Choroid plexus epithelial cell (primary cell): ENCODE measurements at regions not wholly inside any gene's neighbourhood (a gene's known extent, or its start where the extent isn't known, plus 50 kb on each side); places are given as distances from the start of the nearest gene placed in this dataset.

Source experiments
- DNase-seq: peaks from one replicate; pipeline ENCODE4 v3.0.0-alpha.2; 2010; ENCODE audit warnings: low read depth
- H3K4me3 ChIP-seq: 2 replicates; pipeline ENCODE4 v1.5.1; 2011; ENCODE audit warnings: low read depth, mild to moderate bottlenecking, control low read depth, low read length, moderate library complexity
- TF ChIP-seq, protein P1 (sequence below): conservative IDR thresholded peaks from 2 replicates; pipeline ENCODE4 v1.5.1; 2011; ENCODE audit warnings: low read depth, mild to moderate bottlenecking, control low read depth, inconsistent platforms, low read length, moderate library complexity

DNA sequence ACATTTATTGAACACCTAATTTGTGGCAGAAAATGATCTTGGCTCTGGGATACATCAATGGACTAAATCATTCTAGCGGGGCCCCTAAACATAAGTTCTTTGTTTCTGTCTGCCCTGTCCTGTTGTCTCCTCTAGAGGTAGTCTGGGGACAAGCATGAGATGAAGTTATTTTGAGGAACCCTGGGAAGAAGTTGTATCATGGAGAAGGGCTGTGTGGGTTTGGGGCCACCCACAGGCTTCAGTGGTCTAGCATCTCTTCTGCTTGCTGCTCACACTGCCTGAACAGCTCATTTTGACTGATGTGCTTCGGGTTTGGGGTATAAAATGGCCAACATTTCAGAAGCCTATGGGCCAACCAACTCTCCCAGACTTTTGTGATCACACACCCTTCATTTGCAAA is 50.3 kb upstream of the OSBPL11 start:
- H3K4me3 ChIP-seq = no peak overlapping the region
- TF ChIP-seq, protein P1, sequence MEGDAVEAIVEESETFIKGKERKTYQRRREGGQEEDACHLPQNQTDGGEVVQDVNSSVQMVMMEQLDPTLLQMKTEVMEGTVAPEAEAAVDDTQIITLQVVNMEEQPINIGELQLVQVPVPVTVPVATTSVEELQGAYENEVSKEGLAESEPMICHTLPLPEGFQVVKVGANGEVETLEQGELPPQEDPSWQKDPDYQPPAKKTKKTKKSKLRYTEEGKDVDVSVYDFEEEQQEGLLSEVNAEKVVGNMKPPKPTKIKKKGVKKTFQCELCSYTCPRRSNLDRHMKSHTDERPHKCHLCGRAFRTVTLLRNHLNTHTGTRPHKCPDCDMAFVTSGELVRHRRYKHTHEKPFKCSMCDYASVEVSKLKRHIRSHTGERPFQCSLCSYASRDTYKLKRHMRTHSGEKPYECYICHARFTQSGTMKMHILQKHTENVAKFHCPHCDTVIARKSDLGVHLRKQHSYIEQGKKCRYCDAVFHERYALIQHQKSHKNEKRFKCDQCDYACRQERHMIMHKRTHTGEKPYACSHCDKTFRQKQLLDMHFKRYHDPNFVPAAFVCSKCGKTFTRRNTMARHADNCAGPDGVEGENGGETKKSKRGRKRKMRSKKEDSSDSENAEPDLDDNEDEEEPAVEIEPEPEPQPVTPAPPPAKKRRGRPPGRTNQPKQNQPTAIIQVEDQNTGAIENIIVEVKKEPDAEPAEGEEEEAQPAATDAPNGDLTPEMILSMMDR = no peak
- no peak for DNase-seq

GRCh38 chr3:125646581-125646980 is 51.3 kb upstream of the OSBPL11 start:
- TF ChIP-seq, protein P1 = no peak
- H3K4me3 ChIP-seq = no peak overlapping the region
- no peak for DNase-seq

- TF ChIP-seq, protein P1 = no peak
- no peak for DNase-seq
- H3K4me3 ChIP-seq = no peak overlapping the region
These were observed 52.2 kb upstream of the OSBPL11 start for GRCh38 chr3:125647318-125648014.

DNA sequence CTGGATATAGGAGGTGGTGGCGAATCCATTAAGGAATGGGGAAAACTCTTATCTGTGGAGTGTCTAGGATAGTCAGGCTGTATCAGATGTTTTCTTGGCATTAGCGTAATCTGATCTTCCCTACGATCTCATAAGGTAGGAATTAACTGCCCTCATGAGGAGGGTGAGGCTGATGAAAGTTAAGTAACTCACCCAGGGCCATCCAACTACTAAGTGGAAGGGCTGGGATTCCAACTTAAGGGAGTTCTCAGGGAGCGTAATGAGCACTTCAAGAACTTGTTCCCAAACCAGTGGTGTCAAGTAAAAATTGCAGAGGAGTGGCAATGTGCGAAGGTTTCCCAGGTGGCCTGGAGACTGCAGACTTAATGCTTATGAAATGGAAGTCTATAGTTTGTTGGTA is 55.9 kb upstream of the OSBPL11 start:
- DNase-seq = peak; percentile 40
- H3K4me3 ChIP-seq = no peak overlapping the region
- TF ChIP-seq, protein P1 = no peak

DNA sequence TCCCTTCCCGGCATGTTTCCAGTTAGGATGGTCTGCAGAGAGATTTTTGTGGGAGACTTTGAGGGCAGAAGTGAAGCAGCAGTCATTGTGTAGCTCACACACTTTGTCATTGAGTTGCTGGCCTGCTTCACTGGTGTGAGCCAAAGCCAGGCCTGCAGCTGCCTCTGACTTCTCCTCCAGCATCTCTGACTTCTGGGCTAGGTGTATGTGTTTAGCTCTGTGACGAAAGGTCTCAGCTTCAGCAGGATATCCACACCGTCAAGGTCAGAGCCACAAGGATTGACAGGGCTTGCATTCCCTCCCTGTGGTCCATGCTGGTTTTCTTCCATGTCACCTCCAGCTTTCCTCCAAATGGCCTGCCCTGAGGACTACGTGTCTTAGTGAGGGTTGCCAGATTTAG is 57.1 kb upstream of the OSBPL11 start:
- H3K4me3 ChIP-seq = no peak overlapping the region
- no peak for DNase-seq
- TF ChIP-seq, protein P1 = no peak

DNA sequence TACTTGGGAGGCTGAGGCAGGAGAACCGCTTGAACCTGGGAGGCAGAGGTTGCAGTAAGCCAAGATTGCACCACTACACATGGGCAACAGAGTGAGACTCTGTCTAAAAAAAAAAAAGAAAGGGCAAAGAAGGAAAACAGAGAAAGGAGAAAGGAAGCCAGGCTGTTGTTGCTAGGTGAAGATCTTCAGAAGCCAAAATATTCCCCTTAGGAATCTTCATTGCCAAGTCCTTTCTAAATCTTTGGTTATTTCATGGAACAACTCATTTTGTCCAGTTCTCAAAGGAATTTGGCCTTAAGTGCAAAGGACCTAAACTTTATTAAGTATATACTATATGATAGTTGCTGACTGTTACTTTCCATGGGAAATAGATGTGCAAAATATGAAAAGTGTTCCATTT is 59.2 kb upstream of the OSBPL11 start:
- TF ChIP-seq, protein P1 = no peak
- no peak for DNase-seq
- H3K4me3 ChIP-seq = no peak overlapping the region

- no peak for DNase-seq
- no peak overlapping the region for H3K4me3 ChIP-seq
- TF ChIP-seq, protein P1 = no peak
These were observed 67.4 kb upstream of the OSBPL11 start for GRCh38 chr3:125662675-125663074.
